Natural killer cell (primary cell): ENCODE measurements at regions not wholly inside any gene's neighbourhood (a gene's known extent, or its start where the extent isn't known, plus 50 kb on each side); places are given as distances from the start of the nearest gene placed in this dataset.
"Not testable (repeated sequence)": the region's sequence is repeated elsewhere in the genome, so short reads cannot be mapped to it uniquely, and the experiment has no call there.

Experiments used
- ATAC-seq, 3 donors: fragments of 150-1000 bp in 2 of 3; fragments of 200-7000 bp in 1 of 3; cut with Tn5 transposase; 1 replicate in 1 of 3; 2 replicates in 2 of 3; pipeline ENCODE4 v1.10.0; 2021; ENCODE audit warnings: mild to moderate bottlenecking in 2 of 3, moderate library complexity in 2 of 3
- DNase-seq, 2 donors: peaks; one replicate each; pipeline versions ENCODE4 v3.0.0 to v3.0.0-alpha.2; 2013 to 2021; ENCODE audit warnings: mixed read lengths in 1 of 2
- H3K27ac ChIP-seq: one replicate; pipeline ENCODE4 v1.5.1; 2013; ENCODE audit warnings: mild to moderate bottlenecking, low read length
- H3K27me3 ChIP-seq: one replicate; pipeline ENCODE4 v1.6.1; 2013; ENCODE audit warnings: low read length; ENCODE audit not compliant: control insufficient read depth, insufficient read depth
- H3K36me3 ChIP-seq: one replicate; pipeline ENCODE4 v1.6.1; 2013; ENCODE audit warnings: low read length; ENCODE audit not compliant: control insufficient read depth, insufficient read depth
- H3K4me1 ChIP-seq: one replicate; pipeline ENCODE4 v1.6.1; 2013; ENCODE audit warnings: low read length; ENCODE audit not compliant: control insufficient read depth, insufficient read depth
- H3K4me3 ChIP-seq: one replicate; pipeline ENCODE4 v1.5.1; 2013; ENCODE audit warnings: low read length
- H3K9me3 ChIP-seq: one replicate; pipeline ENCODE4 v1.6.1; 2013; ENCODE audit warnings: low read length; ENCODE audit not compliant: control insufficient read depth, insufficient read depth
- H3K27ac Mint-ChIP-seq, 2 donors: one replicate each; pipeline ENCODE4 v1.8.0; 2022; ENCODE audit warnings: mild to moderate bottlenecking in 2 of 2, mixed read lengths in 2 of 2, moderate library complexity in 1 of 2
- H3K27me3 Mint-ChIP-seq, 2 donors: one replicate each; pipeline ENCODE4 v1.8.0; 2022; ENCODE audit warnings: low read depth in 2 of 2, mixed read lengths in 2 of 2
- H3K36me3 Mint-ChIP-seq: one replicate; pipeline ENCODE4 v1.8.0; 2022; ENCODE audit warnings: mixed read lengths
- H3K4me1 Mint-ChIP-seq, 2 donors: one replicate each; pipeline ENCODE4 v1.8.0; 2022; ENCODE audit warnings: mixed read lengths in 2 of 2
- H3K4me3 Mint-ChIP-seq: one replicate; pipeline ENCODE4 v1.8.0; 2022; ENCODE audit warnings: mild to moderate bottlenecking, moderate library complexity, mixed read lengths
- H3K9me3 Mint-ChIP-seq, 2 donors: one replicate each; pipeline ENCODE4 v1.8.0; 2022; ENCODE audit warnings: mixed read lengths in 2 of 2
- WGBS: methylation state at CpG from one replicate; pipeline ENCODE4 v1.1.7; 2013; ENCODE audit warnings: missing lambda C conversion rate; ENCODE audit not compliant: insufficient coverage; 5-methylcytosine and 5-hydroxymethylcytosine counted together
- intact Hi-C: fragments of 100-400 bp; cut with micrococcal nuclease; formaldehyde crosslinking; loops from one replicate; pipeline ENCODE4 v1.14.2; 2022
- TF ChIP-seq, protein P1 (sequence below): fragments of 200-600 bp; IDR thresholded peaks from one replicate; pipeline ENCODE4 v1.8.0; 2022; ENCODE audit warnings: antibody characterized with exemption

DNA sequence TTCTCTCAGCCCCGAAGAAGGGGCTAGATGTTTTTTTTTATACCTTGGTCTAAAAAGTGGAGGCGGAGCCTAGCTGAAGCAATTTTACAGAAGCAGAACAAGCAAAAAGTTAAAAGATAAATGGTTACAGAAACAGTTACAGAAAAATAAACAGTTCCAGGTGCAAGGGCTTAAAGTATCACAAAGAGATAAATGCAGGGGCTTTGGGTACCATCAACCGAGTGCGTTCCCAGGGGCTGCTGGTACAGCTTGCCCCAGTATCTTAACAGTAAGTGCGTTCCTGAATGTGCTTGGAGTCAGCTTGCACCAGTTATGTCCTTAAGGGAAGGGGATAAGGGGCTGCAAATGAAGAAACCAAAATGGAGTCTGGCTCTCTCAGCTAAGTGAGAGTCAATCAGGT is 173.9 kb upstream of the MBL2 start:
- H3K36me3 ChIP-seq, result no peaks in the 10 kb centered on the region
- WGBS, result 90% methylated on average over 5 of the region's 5 CpGs
- DNase-seq, result no peak
- no peaks in the 10 kb centered on the region for H3K4me1 Mint-ChIP-seq
- no peaks in the 10 kb centered on the region for H3K27me3 Mint-ChIP-seq
- no peak overlapping the region for H3K27ac ChIP-seq
- H3K27me3 ChIP-seq, result no peaks in the 10 kb centered on the region
- H3K9me3 ChIP-seq, result no peaks in the 10 kb centered on the region
- no peak overlapping the region for H3K4me3 Mint-ChIP-seq
- ATAC-seq, result no peak
- H3K27ac Mint-ChIP-seq, result no peak overlapping the region
- intact Hi-C loops, result no loop called here
- H3K4me1 ChIP-seq, result no peaks in the 10 kb centered on the region
- TF ChIP-seq, protein P1, sequence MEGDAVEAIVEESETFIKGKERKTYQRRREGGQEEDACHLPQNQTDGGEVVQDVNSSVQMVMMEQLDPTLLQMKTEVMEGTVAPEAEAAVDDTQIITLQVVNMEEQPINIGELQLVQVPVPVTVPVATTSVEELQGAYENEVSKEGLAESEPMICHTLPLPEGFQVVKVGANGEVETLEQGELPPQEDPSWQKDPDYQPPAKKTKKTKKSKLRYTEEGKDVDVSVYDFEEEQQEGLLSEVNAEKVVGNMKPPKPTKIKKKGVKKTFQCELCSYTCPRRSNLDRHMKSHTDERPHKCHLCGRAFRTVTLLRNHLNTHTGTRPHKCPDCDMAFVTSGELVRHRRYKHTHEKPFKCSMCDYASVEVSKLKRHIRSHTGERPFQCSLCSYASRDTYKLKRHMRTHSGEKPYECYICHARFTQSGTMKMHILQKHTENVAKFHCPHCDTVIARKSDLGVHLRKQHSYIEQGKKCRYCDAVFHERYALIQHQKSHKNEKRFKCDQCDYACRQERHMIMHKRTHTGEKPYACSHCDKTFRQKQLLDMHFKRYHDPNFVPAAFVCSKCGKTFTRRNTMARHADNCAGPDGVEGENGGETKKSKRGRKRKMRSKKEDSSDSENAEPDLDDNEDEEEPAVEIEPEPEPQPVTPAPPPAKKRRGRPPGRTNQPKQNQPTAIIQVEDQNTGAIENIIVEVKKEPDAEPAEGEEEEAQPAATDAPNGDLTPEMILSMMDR, result no peak
- H3K9me3 Mint-ChIP-seq, result peaks cover 0 to 2% of the 10 kb centered on the region in 2 donors
- H3K36me3 Mint-ChIP-seq, result no peaks in the 10 kb centered on the region
- H3K4me3 ChIP-seq, result no peak overlapping the region

DNA sequence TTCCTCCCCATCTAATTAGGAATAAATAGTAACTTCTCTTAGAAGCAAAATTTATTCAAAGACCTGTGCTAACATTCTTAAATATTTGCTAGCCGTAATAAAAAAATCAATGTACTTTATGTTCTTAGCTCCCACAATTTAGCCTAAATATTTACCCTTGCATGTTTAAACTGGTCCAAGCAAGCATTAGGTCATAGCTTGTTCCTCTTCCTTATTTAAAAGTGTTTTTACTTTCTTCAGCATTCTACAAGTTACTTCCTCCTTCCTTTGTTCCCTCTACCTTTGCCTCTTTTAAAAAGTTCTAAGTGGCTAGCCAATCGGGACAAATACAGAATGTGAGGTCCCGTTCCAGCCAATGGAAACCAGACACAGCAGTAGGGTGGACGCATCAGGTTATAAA is 172.9 kb upstream of the MBL2 start:
- DNase-seq, result not testable (repeated sequence)

DNA sequence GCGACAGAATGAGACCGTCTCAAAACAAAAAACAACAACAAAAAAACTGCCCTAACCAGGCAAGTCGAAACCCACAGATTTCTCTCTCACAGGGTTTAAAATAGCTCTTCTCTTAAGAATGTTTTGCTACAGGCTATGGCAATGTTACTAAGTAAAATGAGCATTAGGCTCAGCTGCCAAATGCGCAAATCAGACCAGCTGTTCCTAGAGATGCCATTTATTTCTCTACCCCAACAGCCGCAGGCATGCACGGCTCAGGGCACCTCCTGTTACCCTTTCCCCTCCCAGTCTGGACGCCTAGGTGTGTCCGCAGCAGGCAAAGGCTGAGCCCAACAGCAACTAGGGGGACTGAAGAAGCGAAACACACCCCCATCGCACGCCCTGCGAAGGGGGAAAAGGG is 168.3 kb upstream of the MBL2 start:
- H3K4me3 ChIP-seq, result no peak overlapping the region
- peaks cover 2% of the 10 kb centered on the region for H3K9me3 ChIP-seq
- H3K4me1 ChIP-seq, result no peaks in the 10 kb centered on the region
- no peak for ATAC-seq
- H3K27me3 ChIP-seq, result no peaks in the 10 kb centered on the region
- intact Hi-C loops, result no loop called here
- Mint-ChIP-seq H3K9me3 (peaks cover 4 to 10% of the 10 kb centered on the region in 2 donors), H3K27me3 (no peaks in the 10 kb centered on the region), H3K27ac (no peak overlapping the region), H3K4me3 (no peak overlapping the region), H3K4me1 (no peaks in the 10 kb centered on the region), H3K36me3 (no peaks in the 10 kb centered on the region)
- TF ChIP-seq, protein P1, result no peak
- no peaks in the 10 kb centered on the region for H3K36me3 ChIP-seq
- WGBS, result 89% methylated on average over 12 of the region's 12 CpGs
- no peak overlapping the region for H3K27ac ChIP-seq
- no peak for DNase-seq

More for the DNA sequence above, 172.9 kb upstream of the MBL2 start:
- H3K9me3 Mint-ChIP-seq, H3K27ac ChIP-seq, H3K27ac Mint-ChIP-seq, H3K36me3 ChIP-seq, H3K4me1 Mint-ChIP-seq, H3K4me3 ChIP-seq, H3K4me3 Mint-ChIP-seq, intact Hi-C loops, ATAC-seq, H3K36me3 Mint-ChIP-seq, H3K27me3 Mint-ChIP-seq, H3K9me3 ChIP-seq, H3K4me1 ChIP-seq, H3K27me3 ChIP-seq: not testable (repeated sequence)
- 82% methylated on average over 4 of the region's 4 CpGs for WGBS

DNA sequence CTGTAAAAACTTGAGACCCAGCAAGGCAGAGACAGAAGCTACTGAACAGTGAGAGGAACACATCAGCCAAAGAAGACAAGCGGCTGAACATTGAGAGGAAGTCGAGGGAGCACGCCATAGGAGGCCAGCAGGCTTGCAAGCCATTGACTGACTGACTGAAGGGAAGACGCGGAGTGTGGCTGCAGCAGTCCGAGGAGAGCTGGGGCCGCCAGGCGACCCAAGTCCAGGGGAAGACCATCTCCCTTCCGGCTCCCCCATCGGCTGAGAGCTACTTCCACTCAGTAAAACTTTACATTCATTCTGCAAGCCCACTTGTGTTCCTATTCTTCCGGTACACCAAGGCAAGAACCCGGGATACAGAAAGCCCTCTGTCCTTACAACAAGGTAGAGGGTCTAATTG is 167.3 kb upstream of the MBL2 start:
- H3K36me3 Mint-ChIP-seq, result no peaks in the 10 kb centered on the region
- ATAC-seq (no peak), DNase-seq (no peak)
- no peak overlapping the region for H3K4me3 Mint-ChIP-seq
- Histone ChIP-seq H3K27ac (no peak overlapping the region), H3K27me3 (no peaks in the 10 kb centered on the region), H3K9me3 (peaks cover 2% of the 10 kb centered on the region), H3K4me3 (no peak overlapping the region), H3K36me3 (no peaks in the 10 kb centered on the region), H3K4me1 (no peaks in the 10 kb centered on the region)
- intact Hi-C loops, result no loop called here
- H3K27ac Mint-ChIP-seq, result no peak overlapping the region
- no peaks in the 10 kb centered on the region for H3K27me3 Mint-ChIP-seq
- TF ChIP-seq, protein P1, result no peak
- H3K9me3 Mint-ChIP-seq, result peaks cover 4 to 10% of the 10 kb centered on the region in 2 donors
- H3K4me1 Mint-ChIP-seq, result no peaks in the 10 kb centered on the region
- 91% methylated on average over 12 of the region's 12 CpGs for whole genome bisulfite sequencing
